ENCODE measurements at regions not wholly inside any gene's neighbourhood (a gene's known extent, or its start where the extent isn't known, plus 50 kb on each side); places are given as distances from the start of the nearest gene placed in this dataset.

DNA sequence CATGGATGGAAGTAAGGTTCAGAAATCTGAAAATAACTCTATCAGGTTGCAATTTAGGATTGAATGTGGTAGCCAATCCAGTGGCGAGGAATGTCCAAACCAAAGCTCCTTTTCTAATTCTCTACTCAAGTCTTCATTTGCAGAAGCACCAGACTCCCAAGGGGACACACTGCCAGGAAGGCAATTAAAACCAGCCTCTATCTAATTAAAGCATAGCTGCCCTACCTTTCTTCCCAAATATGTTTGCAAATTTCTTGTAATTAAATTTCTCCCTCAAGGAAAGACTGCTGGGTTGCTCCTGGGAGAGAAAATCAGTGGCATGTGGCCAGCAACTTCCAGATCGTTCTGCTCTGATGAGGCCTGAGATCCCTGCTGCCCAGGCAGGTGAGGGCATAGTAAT lies 153.4 kb upstream of the MCTP2 start:
- TF ChIP-seq TAF1 (IDR thresholded peaks at IDR 0.05; ENCODE audit: borderline replicate concordance, insufficient read depth, low read length) (no peak), POLR2AphosphoS5 (IDR thresholded peaks at IDR 0.05; ENCODE audit: low read depth, low read length) (no peak), SIN3A (IDR thresholded peaks at IDR 0.05; ENCODE audit: borderline replicate concordance, insufficient read depth, low read length) (no peak), FOXP2 (optimal IDR thresholded peaks at IDR 0.05; ENCODE audit: borderline replicate concordance, extremely low read depth, extremely low read length, insufficient read depth) (no peak)
- TF ChIP-seq, protein P1, sequence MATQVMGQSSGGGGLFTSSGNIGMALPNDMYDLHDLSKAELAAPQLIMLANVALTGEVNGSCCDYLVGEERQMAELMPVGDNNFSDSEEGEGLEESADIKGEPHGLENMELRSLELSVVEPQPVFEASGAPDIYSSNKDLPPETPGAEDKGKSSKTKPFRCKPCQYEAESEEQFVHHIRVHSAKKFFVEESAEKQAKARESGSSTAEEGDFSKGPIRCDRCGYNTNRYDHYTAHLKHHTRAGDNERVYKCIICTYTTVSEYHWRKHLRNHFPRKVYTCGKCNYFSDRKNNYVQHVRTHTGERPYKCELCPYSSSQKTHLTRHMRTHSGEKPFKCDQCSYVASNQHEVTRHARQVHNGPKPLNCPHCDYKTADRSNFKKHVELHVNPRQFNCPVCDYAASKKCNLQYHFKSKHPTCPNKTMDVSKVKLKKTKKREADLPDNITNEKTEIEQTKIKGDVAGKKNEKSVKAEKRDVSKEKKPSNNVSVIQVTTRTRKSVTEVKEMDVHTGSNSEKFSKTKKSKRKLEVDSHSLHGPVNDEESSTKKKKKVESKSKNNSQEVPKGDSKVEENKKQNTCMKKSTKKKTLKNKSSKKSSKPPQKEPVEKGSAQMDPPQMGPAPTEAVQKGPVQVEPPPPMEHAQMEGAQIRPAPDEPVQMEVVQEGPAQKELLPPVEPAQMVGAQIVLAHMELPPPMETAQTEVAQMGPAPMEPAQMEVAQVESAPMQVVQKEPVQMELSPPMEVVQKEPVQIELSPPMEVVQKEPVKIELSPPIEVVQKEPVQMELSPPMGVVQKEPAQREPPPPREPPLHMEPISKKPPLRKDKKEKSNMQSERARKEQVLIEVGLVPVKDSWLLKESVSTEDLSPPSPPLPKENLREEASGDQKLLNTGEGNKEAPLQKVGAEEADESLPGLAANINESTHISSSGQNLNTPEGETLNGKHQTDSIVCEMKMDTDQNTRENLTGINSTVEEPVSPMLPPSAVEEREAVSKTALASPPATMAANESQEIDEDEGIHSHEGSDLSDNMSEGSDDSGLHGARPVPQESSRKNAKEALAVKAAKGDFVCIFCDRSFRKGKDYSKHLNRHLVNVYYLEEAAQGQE (IDR thresholded peaks at IDR 0.05; ENCODE audit: insufficient read depth in 1 of 2, low read depth in 2 of 2, low read length in 2 of 2) = no peak

Measured in PFSK-1 (cell line).